ENCODE measurements at regions not wholly inside any gene's neighbourhood (a gene's known extent, or its start where the extent isn't known, plus 50 kb on each side); places are given as distances from the start of the nearest gene placed in this dataset.

DNA sequence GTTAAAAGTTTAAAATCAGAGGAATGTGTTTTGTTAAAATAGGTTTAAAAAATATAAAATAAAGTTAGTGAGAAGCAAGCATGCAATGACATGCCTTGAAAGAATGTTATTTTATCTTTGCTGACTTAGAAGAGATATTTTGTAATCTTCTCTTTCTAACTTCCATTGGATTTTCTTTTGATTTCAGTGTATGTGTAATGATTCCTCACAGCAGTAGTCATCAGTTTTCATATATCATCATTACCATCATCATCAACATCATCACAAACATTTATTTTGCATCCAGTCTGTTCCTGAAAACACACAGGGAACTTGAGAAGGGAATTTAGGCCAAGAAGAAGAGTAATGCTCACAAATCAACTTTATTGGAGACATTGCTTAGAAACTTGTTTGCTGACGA is 699.6 kb downstream of the TAF11L14 start (continued):
- no peak for TF ChIP-seq ZNF331 (CRISPR knock-in tag; IDR thresholded peaks at IDR 0.05; ENCODE audit: low read depth)
- no peak for TF ChIP-seq CREB1 (CRISPR knock-in tag; IDR thresholded peaks at IDR 0.05; ENCODE audit: low read depth)
- no peak for TF ChIP-seq EZH2 (IDR thresholded peaks at IDR 0.05; ENCODE audit: low read depth, unreplicated experiment)
- no peak for TF ChIP-seq STAT1 (IDR thresholded peaks at IDR 0.05; ENCODE audit: unreplicated experiment)
- TF ChIP-seq ZNF114 (CRISPR knock-in tag; IDR thresholded peaks at IDR 0.05) = no peak
- TF ChIP-seq, protein P1, sequence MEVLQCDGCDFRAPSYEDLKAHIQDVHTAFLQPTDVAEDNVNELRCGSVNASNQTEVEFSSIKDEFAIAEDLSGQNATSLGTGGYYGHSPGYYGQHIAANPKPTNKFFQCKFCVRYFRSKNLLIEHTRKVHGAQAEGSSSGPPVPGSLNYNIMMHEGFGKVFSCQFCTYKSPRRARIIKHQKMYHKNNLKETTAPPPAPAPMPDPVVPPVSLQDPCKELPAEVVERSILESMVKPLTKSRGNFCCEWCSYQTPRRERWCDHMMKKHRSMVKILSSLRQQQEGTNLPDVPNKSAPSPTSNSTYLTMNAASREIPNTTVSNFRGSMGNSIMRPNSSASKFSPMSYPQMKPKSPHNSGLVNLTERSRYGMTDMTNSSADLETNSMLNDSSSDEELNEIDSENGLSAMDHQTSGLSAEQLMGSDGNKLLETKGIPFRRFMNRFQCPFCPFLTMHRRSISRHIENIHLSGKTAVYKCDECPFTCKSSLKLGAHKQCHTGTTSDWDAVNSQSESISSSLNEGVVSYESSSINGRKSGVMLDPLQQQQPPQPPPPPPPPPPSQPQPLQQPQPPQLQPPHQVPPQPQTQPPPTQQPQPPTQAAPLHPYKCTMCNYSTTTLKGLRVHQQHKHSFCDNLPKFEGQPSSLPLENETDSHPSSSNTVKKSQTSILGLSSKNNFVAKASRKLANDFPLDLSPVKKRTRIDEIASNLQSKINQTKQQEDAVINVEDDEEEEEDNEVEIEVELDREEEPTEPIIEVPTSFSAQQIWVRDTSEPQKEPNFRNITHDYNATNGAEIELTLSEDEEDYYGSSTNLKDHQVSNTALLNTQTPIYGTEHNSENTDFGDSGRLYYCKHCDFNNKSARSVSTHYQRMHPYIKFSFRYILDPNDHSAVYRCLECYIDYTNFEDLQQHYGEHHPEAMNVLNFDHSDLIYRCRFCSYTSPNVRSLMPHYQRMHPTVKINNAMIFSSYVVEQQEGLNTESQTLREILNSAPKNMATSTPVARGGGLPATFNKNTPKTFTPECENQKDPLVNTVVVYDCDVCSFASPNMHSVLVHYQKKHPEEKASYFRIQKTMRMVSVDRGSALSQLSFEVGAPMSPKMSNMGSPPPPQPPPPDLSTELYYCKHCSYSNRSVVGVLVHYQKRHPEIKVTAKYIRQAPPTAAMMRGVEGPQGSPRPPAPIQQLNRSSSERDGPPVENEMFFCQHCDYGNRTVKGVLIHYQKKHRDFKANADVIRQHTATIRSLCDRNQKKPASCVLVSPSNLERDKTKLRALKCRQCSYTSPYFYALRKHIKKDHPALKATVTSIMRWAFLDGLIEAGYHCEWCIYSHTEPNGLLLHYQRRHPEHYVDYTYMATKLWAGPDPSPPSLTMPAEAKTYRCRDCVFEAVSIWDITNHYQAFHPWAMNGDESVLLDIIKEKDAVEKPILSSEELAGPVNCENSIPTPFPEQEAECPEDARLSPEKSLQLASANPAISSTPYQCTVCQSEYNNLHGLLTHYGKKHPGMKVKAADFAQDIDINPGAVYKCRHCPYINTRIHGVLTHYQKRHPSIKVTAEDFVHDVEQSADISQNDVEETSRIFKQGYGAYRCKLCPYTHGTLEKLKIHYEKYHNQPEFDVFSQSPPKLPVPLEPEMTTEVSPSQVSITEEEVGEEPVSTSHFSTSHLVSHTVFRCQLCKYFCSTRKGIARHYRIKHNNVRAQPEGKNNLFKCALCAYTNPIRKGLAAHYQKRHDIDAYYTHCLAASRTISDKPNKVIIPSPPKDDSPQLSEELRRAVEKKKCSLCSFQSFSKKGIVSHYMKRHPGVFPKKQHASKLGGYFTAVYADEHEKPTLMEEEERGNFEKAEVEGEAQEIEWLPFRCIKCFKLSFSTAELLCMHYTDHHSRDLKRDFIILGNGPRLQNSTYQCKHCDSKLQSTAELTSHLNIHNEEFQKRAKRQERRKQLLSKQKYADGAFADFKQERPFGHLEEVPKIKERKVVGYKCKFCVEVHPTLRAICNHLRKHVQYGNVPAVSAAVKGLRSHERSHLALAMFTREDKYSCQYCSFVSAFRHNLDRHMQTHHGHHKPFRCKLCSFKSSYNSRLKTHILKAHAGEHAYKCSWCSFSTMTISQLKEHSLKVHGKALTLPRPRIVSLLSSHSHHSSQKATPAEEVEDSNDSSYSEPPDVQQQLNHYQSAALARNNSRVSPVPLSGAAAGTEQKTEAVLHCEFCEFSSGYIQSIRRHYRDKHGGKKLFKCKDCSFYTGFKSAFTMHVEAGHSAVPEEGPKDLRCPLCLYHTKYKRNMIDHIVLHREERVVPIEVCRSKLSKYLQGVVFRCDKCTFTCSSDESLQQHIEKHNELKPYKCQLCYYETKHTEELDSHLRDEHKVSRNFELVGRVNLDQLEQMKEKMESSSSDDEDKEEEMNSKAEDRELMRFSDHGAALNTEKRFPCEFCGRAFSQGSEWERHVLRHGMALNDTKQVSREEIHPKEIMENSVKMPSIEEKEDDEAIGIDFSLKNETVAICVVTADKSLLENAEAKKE (CRISPR knock-in tag; IDR thresholded peaks at IDR 0.05) = no peak

DNA sequence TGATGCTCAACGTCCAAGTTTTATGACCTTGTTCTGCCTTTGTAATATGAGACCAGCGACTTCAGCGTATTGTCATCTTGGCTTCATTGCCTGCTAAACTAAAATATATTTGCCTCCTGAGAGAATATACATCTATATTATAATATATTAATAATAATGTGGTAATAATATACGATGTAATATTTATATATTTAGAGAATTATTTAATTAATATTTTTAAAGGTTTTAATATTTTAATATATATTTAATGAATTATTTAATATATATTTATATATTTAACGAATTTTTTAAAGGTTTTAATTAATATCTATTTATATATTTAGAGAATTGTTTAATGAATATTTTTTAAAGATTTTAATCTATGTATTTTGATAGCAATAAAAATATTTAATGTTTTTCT is 700.7 kb downstream of the TAF11L14 start:
- no peaks in the 10 kb centered on the region for H3K79me2 ChIP-seq (replicated peaks; ENCODE audit: insufficient read depth)
- no peaks in the 10 kb centered on the region for H3F3A ChIP-seq (replicated peaks; ENCODE audit: low read depth)
- H3K9me3 Mint-ChIP-seq = 0 out of 3 replicates have a peak, but pooled peaks cover 4% of the 10 kb centered on the region
- H3K27me3 Mint-ChIP-seq (ENCODE audit: insufficient read depth, low read depth, poor library complexity) = no peaks in the 10 kb centered on the region
- no peak overlapping the region for H2AFZ ChIP-seq
- H3K9me2 ChIP-seq (ENCODE audit: insufficient read depth) = no peaks in the 10 kb centered on the region
- no peaks in the 10 kb centered on the region for H3K27me3 ChIP-seq (ENCODE audit: insufficient read depth)
- no peaks in the 10 kb centered on the region for H3K36me3 Mint-ChIP-seq (ENCODE audit: low read depth)
- no peaks in the 10 kb centered on the region for H3K36me3 ChIP-seq (ENCODE audit: insufficient read depth)
- H3K4me1 ChIP-seq (ENCODE audit: insufficient read depth) = no peaks in the 10 kb centered on the region
- DNase-seq (ENCODE audit: low spot score) (no peak), ATAC-seq (no peak)
- no peak overlapping the region for H3K4me3 ChIP-seq
- H3K4me2 ChIP-seq = no peak overlapping the region
- no peak overlapping the region for H3K27ac ChIP-seq (ENCODE audit: low read depth)
- H3K4me1 Mint-ChIP-seq = no peaks in the 10 kb centered on the region
- H3K27ac Mint-ChIP-seq = no peak overlapping the region
- H4K20me1 ChIP-seq (replicated peaks; ENCODE audit: insufficient read depth) = no peaks in the 10 kb centered on the region
- H3K4me3 Mint-ChIP-seq = no peak overlapping the region
- TF ChIP-seq POLR2AphosphoS5 (IDR thresholded peaks at IDR 0.05; ENCODE audit: low read depth) = no peak
- TF ChIP-seq ZNF331 (CRISPR knock-in tag; IDR thresholded peaks at IDR 0.05; ENCODE audit: low read depth) = no peak
- TF ChIP-seq, protein P2, sequence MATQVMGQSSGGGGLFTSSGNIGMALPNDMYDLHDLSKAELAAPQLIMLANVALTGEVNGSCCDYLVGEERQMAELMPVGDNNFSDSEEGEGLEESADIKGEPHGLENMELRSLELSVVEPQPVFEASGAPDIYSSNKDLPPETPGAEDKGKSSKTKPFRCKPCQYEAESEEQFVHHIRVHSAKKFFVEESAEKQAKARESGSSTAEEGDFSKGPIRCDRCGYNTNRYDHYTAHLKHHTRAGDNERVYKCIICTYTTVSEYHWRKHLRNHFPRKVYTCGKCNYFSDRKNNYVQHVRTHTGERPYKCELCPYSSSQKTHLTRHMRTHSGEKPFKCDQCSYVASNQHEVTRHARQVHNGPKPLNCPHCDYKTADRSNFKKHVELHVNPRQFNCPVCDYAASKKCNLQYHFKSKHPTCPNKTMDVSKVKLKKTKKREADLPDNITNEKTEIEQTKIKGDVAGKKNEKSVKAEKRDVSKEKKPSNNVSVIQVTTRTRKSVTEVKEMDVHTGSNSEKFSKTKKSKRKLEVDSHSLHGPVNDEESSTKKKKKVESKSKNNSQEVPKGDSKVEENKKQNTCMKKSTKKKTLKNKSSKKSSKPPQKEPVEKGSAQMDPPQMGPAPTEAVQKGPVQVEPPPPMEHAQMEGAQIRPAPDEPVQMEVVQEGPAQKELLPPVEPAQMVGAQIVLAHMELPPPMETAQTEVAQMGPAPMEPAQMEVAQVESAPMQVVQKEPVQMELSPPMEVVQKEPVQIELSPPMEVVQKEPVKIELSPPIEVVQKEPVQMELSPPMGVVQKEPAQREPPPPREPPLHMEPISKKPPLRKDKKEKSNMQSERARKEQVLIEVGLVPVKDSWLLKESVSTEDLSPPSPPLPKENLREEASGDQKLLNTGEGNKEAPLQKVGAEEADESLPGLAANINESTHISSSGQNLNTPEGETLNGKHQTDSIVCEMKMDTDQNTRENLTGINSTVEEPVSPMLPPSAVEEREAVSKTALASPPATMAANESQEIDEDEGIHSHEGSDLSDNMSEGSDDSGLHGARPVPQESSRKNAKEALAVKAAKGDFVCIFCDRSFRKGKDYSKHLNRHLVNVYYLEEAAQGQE (IDR thresholded peaks at IDR 0.05; ENCODE audit: unreplicated experiment) = no peak
- no peak for TF ChIP-seq NANOG (IDR thresholded peaks at IDR 0.05; ENCODE audit: borderline replicate concordance)
